Stomach (tissue), 8 donors: ENCODE measurements at regions not wholly inside any gene's neighbourhood (a gene's known extent, or its start where the extent isn't known, plus 50 kb on each side); places are given as distances from the start of the nearest gene placed in this dataset.

Source experiments
- DNase-seq, 2 donors: peaks; one replicate each; pipeline versions ENCODE4 v3.0.0 to v3.0.0-alpha.2; 2013 to 2019
- H3K27ac ChIP-seq, 5 donors: fragments of 200-600 bp in 4 of 5; sonication (generic) in 4 of 5; one replicate each; pipeline ENCODE4 v1.5.1; 2013 to 2019; ENCODE audit warnings: mild to moderate bottlenecking in 1 of 5, moderate library complexity in 1 of 5
- H3K27me3 ChIP-seq, 3 donors: fragments of 200-600 bp; sonication (generic); one replicate each; pipeline ENCODE4 v1.5.1; 2017 to 2019; ENCODE audit warnings: mixed run types in 1 of 3
- H3K36me3 ChIP-seq, 4 donors: fragments of 200-600 bp; sonication (generic); 1 replicate in 3 of 4; 2 replicates in 1 of 4; pipeline ENCODE4 v1.5.1; 2016 to 2019
- H3K4me1 ChIP-seq, 4 donors: fragments of 200-600 bp; sonication (generic); one replicate each; pipeline ENCODE4 v1.5.1; 2016 to 2019
- H3K4me3 ChIP-seq, 4 donors: fragments of 200-600 bp; sonication (generic) in 3 of 4; one replicate each; pipeline ENCODE4 v1.5.1; 2016 to 2019; ENCODE audit warnings: mild to moderate bottlenecking in 1 of 4
- H3K9me3 ChIP-seq, 4 donors: fragments of 200-600 bp; sonication (generic); one replicate each; pipeline ENCODE4 v1.5.1; 2016 to 2019
- CTCF ChIP-seq, 7 experiments: fragments of 450-650 bp in 4 of 7; fragments of 200-600 bp in 3 of 7; sonication (generic) in 3 of 7; IDR thresholded peaks; one replicate each; pipeline ENCODE4 v1.5.1; 2016 to 2019; ENCODE audit warnings: antibody characterized with exemption in 7 of 7, control low read depth in 2 of 7, mild to moderate bottlenecking in 1 of 7
- EP300 ChIP-seq: sonication (generic); formaldehyde crosslinking; IDR thresholded peaks from one replicate; pipeline ENCODE4 v1.6.1; 2017; ENCODE audit warnings: antibody characterized with exemption
- POLR2A ChIP-seq, 4 donors: fragments of 450-650 bp; IDR thresholded peaks; one replicate each; pipeline ENCODE4 v1.6.1; 2016; ENCODE audit warnings: antibody characterized with exemption in 4 of 4, control low read depth in 2 of 4, mild to moderate bottlenecking in 1 of 4, moderate library complexity in 1 of 4
- POLR2AphosphoS5 ChIP-seq, 3 donors: sonication (generic); formaldehyde crosslinking; IDR thresholded peaks; one replicate each; pipeline ENCODE4 v1.6.1; 2016; ENCODE audit warnings: antibody characterized with exemption in 3 of 3
- WGBS, 5 donors: extraction: QIAGEN DNeasy Blood & Tissue Kit in 3 of 5; methylation state at CpG; one replicate each; pipeline versions ENCODE4 v1.1.5 to v1.1.7; 2013 to 2018; 5-methylcytosine and 5-hydroxymethylcytosine counted together
- intact Hi-C: fragments of 100-400 bp; cut with DNase I; formaldehyde crosslinking; loops from one replicate; pipeline ENCODE4 v1.15.1; 2023; ENCODE audit warnings: low total_unique reads
- donor health status: healthy with polysubstance abuse.
- donor health status: Bipolar disorder and iron deficiency.
- donor health status: healthy.

GRCh38 chr7:118684796-118685195 lies 460.3 kb downstream of the ANKRD7 start:
- intact Hi-C loops, result no loop called here
- Histone ChIP-seq H3K36me3 (no peaks in the 10 kb centered on the region), H3K4me3 (no peak overlapping the region), H3K9me3 (no peaks in the 10 kb centered on the region), H3K27ac (no peak overlapping the region), H3K27me3 (no peaks in the 10 kb centered on the region), H3K4me1 (no peaks in the 10 kb centered on the region)
- no peak for DNase-seq
- TF ChIP-seq POLR2A (IDR thresholded peaks at IDR 0.05) (no peak), CTCF (IDR thresholded peaks at IDR 0.05) (no peak), POLR2AphosphoS5 (IDR thresholded peaks at IDR 0.05) (no peak), EP300 (no peak)

- no peaks in the 10 kb centered on the region for H3K36me3 ChIP-seq
- intact Hi-C loops, result no loop called here
- no peaks in the 10 kb centered on the region for H3K27me3 ChIP-seq
- no peak overlapping the region for H3K27ac ChIP-seq
- 90 to 95% (median 94%) methylated on average over 18 of the region's 18 CpGs for WGBS, 5 donors
- DNase-seq, result no peak
- H3K9me3 ChIP-seq, result no peaks in the 10 kb centered on the region
- no peak overlapping the region for H3K4me3 ChIP-seq
- no peaks in the 10 kb centered on the region for H3K4me1 ChIP-seq
- TF ChIP-seq POLR2A (IDR thresholded peaks at IDR 0.05) (no peak), POLR2AphosphoS5 (IDR thresholded peaks at IDR 0.05) (no peak), EP300 (no peak), CTCF (IDR thresholded peaks at IDR 0.05) (no peak)
Observed at GRCh38 chr7:118689403-118689802, 464.9 kb downstream of the ANKRD7 start.

- Histone ChIP-seq H3K27ac (no peak overlapping the region), H3K9me3 (no peaks in the 10 kb centered on the region), H3K36me3 (no peaks in the 10 kb centered on the region), H3K4me3 (no peak overlapping the region), H3K4me1 (no peaks in the 10 kb centered on the region), H3K27me3 (no peaks in the 10 kb centered on the region)
- WGBS, 5 donors, result 81 to 98% (median 93%) methylated on average over 2 of the region's 2 CpGs
- intact Hi-C loops, result no loop called here
- no peak for DNase-seq
- TF ChIP-seq POLR2AphosphoS5 (IDR thresholded peaks at IDR 0.05), result no peak
- TF ChIP-seq EP300, result no peak
- no peak for TF ChIP-seq POLR2A (IDR thresholded peaks at IDR 0.05)
- TF ChIP-seq CTCF (IDR thresholded peaks at IDR 0.05), result no peak
Observed at GRCh38 chr7:118696879-118697278, 472.4 kb downstream of the ANKRD7 start.

GRCh38 chr7:118699222-118699621 lies 474.7 kb downstream of the ANKRD7 start:
- DNase-seq, result no peak
- H3K27me3 ChIP-seq, result no peaks in the 10 kb centered on the region
- H3K36me3 ChIP-seq, result no peaks in the 10 kb centered on the region
- WGBS, 5 donors, result 74 to 83% (median 76%) methylated on average over 4 of the region's 4 CpGs
- H3K4me3 ChIP-seq, result no peak overlapping the region
- H3K4me1 ChIP-seq, result no peaks in the 10 kb centered on the region
- TF ChIP-seq POLR2A (IDR thresholded peaks at IDR 0.05) (no peak), EP300 (no peak), CTCF (IDR thresholded peaks at IDR 0.05) (no peak)
- intact Hi-C loops, result no loop called here
- no peaks in the 10 kb centered on the region for H3K9me3 ChIP-seq
- no peak overlapping the region for H3K27ac ChIP-seq
